Naive thymus-derived CD8-positive, alpha-beta T cell (primary cell): ENCODE measurements at regions not wholly inside any gene's neighbourhood (a gene's known extent, or its start where the extent isn't known, plus 50 kb on each side); places are given as distances from the start of the nearest gene placed in this dataset.

ENCODE experiments used
- ATAC-seq, 2 donors: fragments of 150-1000 bp; cut with Tn5 transposase in 1 of 2; sonication (Bioruptor Pico), chemical (Tn5 transposase) in 1 of 2; 1 replicate in 1 of 2; 2 replicates in 1 of 2; pipeline ENCODE4 v1.10.0; 2021; ENCODE audit warnings: mild to moderate bottlenecking in 2 of 2, moderate library complexity in 2 of 2
- POLR2A ChIA-PET: fragments of 350-600 bp; sonication (Branson Sonifier 250); formaldehyde crosslinking; loops from one replicate; lab custom pipeline; 2021; ENCODE audit warnings: antibody characterized with exemption; lab: Charles Lee
- DNase-seq, 10 donors: peaks; one replicate each; pipeline versions ENCODE4 v3.0.0 to v3.0.0-alpha.2; 2020 to 2022
- H3K27ac Mint-ChIP-seq, 10 donors: one replicate each; pipeline ENCODE4 v1.8.0; 2020 to 2022; ENCODE audit warnings: mild to moderate bottlenecking in 10 of 10, mixed read lengths in 10 of 10, moderate library complexity in 4 of 10, inconsistent platforms in 1 of 10
- H3K27me3 Mint-ChIP-seq, 5 donors: one replicate each; pipeline ENCODE4 v1.8.0; 2021 to 2022; ENCODE audit warnings: mixed read lengths in 5 of 5
- H3K36me3 Mint-ChIP-seq, 3 donors: one replicate each; pipeline ENCODE4 v1.8.0; 2020 to 2022; ENCODE audit warnings: mixed read lengths in 3 of 3, mild to moderate bottlenecking in 2 of 3, inconsistent platforms in 1 of 3
- H3K4me1 Mint-ChIP-seq, 4 donors: one replicate each; pipeline ENCODE4 v1.8.0; 2021 to 2022; ENCODE audit warnings: mixed read lengths in 4 of 4
- H3K4me3 Mint-ChIP-seq, 10 donors: one replicate each; pipeline ENCODE4 v1.8.0; 2020 to 2022; ENCODE audit warnings: mild to moderate bottlenecking in 10 of 10, mixed read lengths in 10 of 10, moderate library complexity in 6 of 10, inconsistent platforms in 1 of 10
- H3K9me3 Mint-ChIP-seq, 9 donors: one replicate each; pipeline ENCODE4 v1.8.0; 2020 to 2022; ENCODE audit warnings: mixed read lengths in 9 of 9, mild to moderate bottlenecking in 3 of 9, inconsistent platforms in 1 of 9, moderate library complexity in 1 of 9

GRCh38 chr17:33987162-33987561 is 267.9 kb upstream of the CCL2 start:
- H3K4me1 Mint-ChIP-seq, result no peaks in the 10 kb centered on the region
- no peak for DNase-seq
- peaks cover 4 to 20% (median 17%) of the 10 kb centered on the region in 5 donors for H3K27me3 Mint-ChIP-seq
- POLR2A ChIA-PET, result no interaction called here
- no peak overlapping the region for H3K27ac Mint-ChIP-seq
- H3K4me3 Mint-ChIP-seq, result no peak overlapping the region
- no peak for ATAC-seq
- H3K9me3 Mint-ChIP-seq, result peaks cover 0 to 9% (median 0%) of the 10 kb centered on the region in 9 donors
- no peaks in the 10 kb centered on the region for H3K36me3 Mint-ChIP-seq

DNA sequence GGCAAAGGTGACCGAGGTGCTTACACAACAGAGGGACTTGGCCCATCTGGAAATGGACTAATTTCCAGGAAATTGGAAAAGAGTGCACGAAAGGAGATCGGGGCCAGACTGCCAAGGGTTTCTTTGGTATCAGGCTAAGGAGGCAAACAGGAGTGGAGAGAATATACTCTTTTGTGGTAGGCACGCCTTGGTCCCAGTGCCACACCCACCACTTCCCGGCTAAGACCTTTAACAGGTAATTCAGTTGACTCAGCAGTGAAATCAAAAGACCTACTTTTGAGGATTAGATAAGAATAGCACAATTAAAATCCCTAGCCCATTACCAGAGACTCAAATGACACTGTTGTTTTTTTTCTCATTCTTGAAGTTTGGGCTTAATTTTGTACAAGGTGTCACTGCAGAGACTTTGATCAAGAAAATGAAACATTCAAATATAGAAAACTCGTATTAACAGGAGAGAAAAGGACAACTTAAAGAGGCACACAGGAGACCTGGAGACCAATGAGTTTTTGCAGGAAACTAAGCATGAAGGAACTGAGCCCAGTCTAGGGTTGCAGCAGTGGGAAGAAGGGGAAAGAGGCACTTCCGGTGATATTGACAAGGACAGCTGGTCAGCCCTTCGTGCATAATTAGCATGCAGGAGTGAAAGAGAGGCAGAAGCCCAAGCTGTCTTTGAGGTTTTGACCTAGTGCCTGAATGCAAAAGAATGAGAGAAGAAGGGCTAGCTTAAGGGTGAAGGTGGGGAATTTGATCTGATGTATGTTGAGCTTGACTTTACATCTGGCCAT is 265.5 kb upstream of the CCL2 start:
- H3K36me3 Mint-ChIP-seq, result no peaks in the 10 kb centered on the region
- DNase-seq, result no peak
- H3K27ac Mint-ChIP-seq, result peak overlapping the region in 1 of 10 donors; percentile 5
- peaks cover 4 to 19% (median 16%) of the 10 kb centered on the region in 5 donors for H3K27me3 Mint-ChIP-seq
- no peaks in the 10 kb centered on the region for H3K4me1 Mint-ChIP-seq
- peaks cover 0 to 9% (median 0%) of the 10 kb centered on the region in 9 donors for H3K9me3 Mint-ChIP-seq
- POLR2A ChIA-PET, result no interaction called here
- no peak overlapping the region for H3K4me3 Mint-ChIP-seq
- ATAC-seq, result no peak

- no peaks in the 10 kb centered on the region for H3K4me1 Mint-ChIP-seq
- peaks cover 0 to 19% (median 15%) of the 10 kb centered on the region in 5 donors for H3K27me3 Mint-ChIP-seq
- peaks cover 0 to 9% (median under 1%) of the 10 kb centered on the region in 9 donors for H3K9me3 Mint-ChIP-seq
- ATAC-seq (no peak), DNase-seq (no peak)
- peak overlapping the region in 1 of 10 donors; percentile 49 for H3K27ac Mint-ChIP-seq
- H3K36me3 Mint-ChIP-seq, result no peaks in the 10 kb centered on the region
- POLR2A ChIA-PET, result no interaction called here
- H3K4me3 Mint-ChIP-seq, result no peak overlapping the region
These were observed 264.0 kb upstream of the CCL2 start for GRCh38 chr17:33990943-33991706.

- Mint-ChIP-seq H3K4me3 (no peak overlapping the region), H3K27ac (no peak overlapping the region), H3K27me3 (peaks cover 0 to 19% (median 15%) of the 10 kb centered on the region in 5 donors), H3K36me3 (no peaks in the 10 kb centered on the region), H3K9me3 (peaks cover 0 to 11% (median 2%) of the 10 kb centered on the region in 9 donors), H3K4me1 (no peaks in the 10 kb centered on the region)
- POLR2A ChIA-PET, result no interaction called here
- ATAC-seq, result no peak
- no peak for DNase-seq
These were observed 263.0 kb upstream of the CCL2 start for GRCh38 chr17:33992113-33992512.

- no peaks in the 10 kb centered on the region for H3K4me1 Mint-ChIP-seq
- peaks cover 13 to 53% (median 29%) of the 10 kb centered on the region in 9 donors for H3K9me3 Mint-ChIP-seq
- no peak overlapping the region for H3K4me3 Mint-ChIP-seq
- POLR2A ChIA-PET, result no interaction called here
- no peak for ATAC-seq
- no peak overlapping the region for H3K27ac Mint-ChIP-seq
- H3K36me3 Mint-ChIP-seq, result peaks cover 0 to 31% (median 7%) of the 10 kb centered on the region in 3 donors
- no peak for DNase-seq
- H3K27me3 Mint-ChIP-seq, result peaks cover 10 to 31% (median 15%) of the 10 kb centered on the region in 5 donors
These were observed 254.4 kb upstream of the CCL2 start for GRCh38 chr17:34000639-34001038.

DNA sequence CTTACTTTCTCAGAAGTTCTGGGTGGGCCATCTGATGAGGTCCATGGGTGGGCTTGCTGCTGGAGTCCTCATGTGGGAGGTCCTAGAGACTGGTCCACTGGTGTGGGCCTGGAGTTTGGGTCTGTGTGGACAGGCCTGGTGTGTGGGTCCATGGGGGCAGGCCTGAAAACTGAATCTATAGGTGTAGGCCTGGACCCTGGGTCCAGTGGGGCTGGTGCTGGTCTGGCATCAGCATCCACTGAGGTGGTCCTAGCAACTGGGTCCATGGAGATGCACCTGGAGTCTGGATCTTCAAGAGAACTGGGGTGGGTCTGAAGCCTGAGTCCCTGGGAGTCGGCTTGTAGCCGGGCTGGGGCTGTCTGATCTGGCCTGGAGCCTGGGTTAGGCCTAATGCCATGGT is 253.8 kb upstream of the CCL2 start:
- POLR2A ChIA-PET, result no interaction called here
- H3K9me3 Mint-ChIP-seq, result peaks cover 9 to 53% (median 29%) of the 10 kb centered on the region in 9 donors
- no peaks in the 10 kb centered on the region for H3K4me1 Mint-ChIP-seq
- no peak overlapping the region for H3K27ac Mint-ChIP-seq
- ATAC-seq (no peak), DNase-seq (no peak)
- H3K27me3 Mint-ChIP-seq, result peaks cover 13 to 35% (median 18%) of the 10 kb centered on the region in 5 donors
- H3K36me3 Mint-ChIP-seq, result peaks cover 0 to 31% (median 7%) of the 10 kb centered on the region in 3 donors
- H3K4me3 Mint-ChIP-seq, result no peak overlapping the region

DNA sequence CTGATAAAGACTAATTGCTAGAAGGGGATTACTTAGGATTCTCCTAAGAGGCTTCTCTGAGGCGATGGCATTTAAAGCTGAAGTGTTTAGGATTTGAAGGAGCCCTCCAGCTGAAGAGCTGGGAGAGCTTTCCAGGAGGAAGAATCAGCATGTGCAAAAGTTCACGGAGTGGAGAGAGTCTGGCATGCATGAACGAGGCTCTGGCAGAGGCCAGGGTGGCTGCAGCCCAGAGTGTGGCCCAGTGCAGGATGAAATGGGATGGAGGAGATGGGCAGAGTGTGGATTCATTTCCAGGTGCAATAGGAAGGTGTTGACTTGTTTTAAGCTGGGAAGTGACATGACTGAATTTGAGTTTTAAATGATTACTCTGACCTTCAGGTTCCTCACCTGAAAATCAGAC is 249.0 kb upstream of the CCL2 start:
- POLR2A ChIA-PET, result no interaction called here
- Mint-ChIP-seq H3K4me3 (no peak overlapping the region), H3K27ac (no peak overlapping the region), H3K27me3 (peaks cover 13 to 35% (median 20%) of the 10 kb centered on the region in 5 donors), H3K36me3 (peaks cover 0 to 14% (median 3%) of the 10 kb centered on the region in 3 donors), H3K4me1 (no peaks in the 10 kb centered on the region), H3K9me3 (peaks cover 2 to 20% (median 15%) of the 10 kb centered on the region in 9 donors)
- no peak for DNase-seq
- no peak for ATAC-seq

GRCh38 chr17:34008125-34008524 is 247.0 kb upstream of the CCL2 start:
- DNase-seq, result no peak
- POLR2A ChIA-PET, result no interaction called here
- Mint-ChIP-seq H3K9me3 (peaks cover 0 to 6% (median 2%) of the 10 kb centered on the region in 9 donors), H3K4me1 (peaks cover 0 to 2% (median 0%) of the 10 kb centered on the region in 4 donors), H3K27ac (no peak overlapping the region), H3K36me3 (no peaks in the 10 kb centered on the region), H3K4me3 (no peak overlapping the region), H3K27me3 (peaks cover 10 to 38% (median 24%) of the 10 kb centered on the region in 5 donors)
- ATAC-seq, result no peak

DNA sequence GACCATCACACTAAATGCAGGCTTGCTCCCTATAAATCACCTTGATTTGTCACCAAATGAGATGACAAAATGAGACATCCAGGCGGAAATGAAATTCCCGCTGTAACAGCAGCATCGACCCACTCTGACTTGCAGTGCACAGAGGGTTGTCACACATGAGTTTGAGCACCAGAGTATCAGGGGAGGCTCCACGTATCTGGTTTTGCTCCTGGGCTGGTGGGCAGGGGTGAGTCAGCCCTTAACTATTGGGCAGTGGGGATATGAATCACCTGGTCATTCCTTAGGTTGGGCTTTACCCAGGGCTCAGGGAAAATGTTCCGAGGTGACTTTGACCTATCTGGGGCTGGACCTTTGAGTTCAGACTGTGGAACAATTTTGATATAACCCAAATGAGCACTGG is 245.2 kb upstream of the CCL2 start:
- peaks cover 0 to 2% (median 0%) of the 10 kb centered on the region in 4 donors for H3K4me1 Mint-ChIP-seq
- POLR2A ChIA-PET, result no interaction called here
- no peak overlapping the region for H3K4me3 Mint-ChIP-seq
- no peak overlapping the region for H3K27ac Mint-ChIP-seq
- H3K9me3 Mint-ChIP-seq, result no peaks in the 10 kb centered on the region
- ATAC-seq (no peak), DNase-seq (no peak)
- no peaks in the 10 kb centered on the region for H3K36me3 Mint-ChIP-seq
- H3K27me3 Mint-ChIP-seq, result peaks cover 3 to 29% (median 12%) of the 10 kb centered on the region in 5 donors

GRCh38 chr17:34010534-34010933 is 244.6 kb upstream of the CCL2 start:
- Mint-ChIP-seq H3K27me3 (peaks cover 3 to 23% (median 11%) of the 10 kb centered on the region in 5 donors), H3K4me1 (peaks cover 0 to 2% (median 0%) of the 10 kb centered on the region in 4 donors), H3K27ac (no peak overlapping the region), H3K36me3 (no peaks in the 10 kb centered on the region), H3K9me3 (no peaks in the 10 kb centered on the region), H3K4me3 (no peak overlapping the region)
- ATAC-seq (no peak), DNase-seq (no peak)
- POLR2A ChIA-PET, result no interaction called here

GRCh38 chr17:34011599-34011998 is 243.5 kb upstream of the CCL2 start:
- Mint-ChIP-seq H3K27me3 (peaks cover 0 to 17% (median 2%) of the 10 kb centered on the region in 5 donors), H3K27ac (no peak overlapping the region), H3K4me3 (no peak overlapping the region), H3K4me1 (peaks cover 0 to 2% (median 0%) of the 10 kb centered on the region in 4 donors), H3K36me3 (no peaks in the 10 kb centered on the region), H3K9me3 (no peaks in the 10 kb centered on the region)
- ATAC-seq (no peak), DNase-seq (no peak)
- POLR2A ChIA-PET, result no interaction called here

DNA sequence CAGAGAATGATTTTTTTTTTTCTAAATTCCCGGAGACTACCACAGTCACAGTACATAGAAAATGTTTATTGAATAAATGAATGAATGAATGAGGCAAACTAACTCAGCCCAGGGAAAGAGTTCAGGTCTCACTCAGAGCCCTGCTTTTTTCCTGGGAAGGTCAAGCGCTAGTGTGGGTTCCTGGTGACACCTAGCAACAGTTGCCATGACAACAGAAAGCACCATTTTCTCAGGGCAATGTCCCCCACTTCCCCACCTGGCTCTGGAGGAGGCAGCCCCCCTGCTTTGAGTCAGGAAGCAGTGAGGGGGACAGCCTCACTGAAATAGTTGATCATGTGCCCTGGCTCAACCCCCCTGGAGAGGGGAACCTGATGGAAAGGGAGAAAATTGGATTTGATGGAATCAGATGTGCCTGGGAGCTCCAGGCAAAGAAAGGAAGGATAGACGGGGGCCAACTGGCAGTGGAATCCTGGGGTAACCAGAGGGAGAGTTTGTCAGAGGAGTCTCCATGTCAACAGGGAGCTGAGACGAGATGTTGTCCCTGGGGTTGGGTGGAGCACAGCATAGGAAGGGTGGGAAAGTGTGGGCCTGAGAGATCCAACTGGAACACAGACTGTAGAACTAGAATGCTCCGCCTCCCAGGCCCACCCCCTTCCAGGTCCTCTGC is 242.2 kb upstream of the CCL2 start:
- Mint-ChIP-seq H3K4me1 (peaks cover 0 to 2% (median 0%) of the 10 kb centered on the region in 4 donors), H3K4me3 (no peak overlapping the region)
- no peak for DNase-seq

More for the DNA sequence above, 242.2 kb upstream of the CCL2 start:
- no peak for ATAC-seq
- Mint-ChIP-seq H3K27me3 (peaks cover 0 to 17% (median 2%) of the 10 kb centered on the region in 5 donors), H3K27ac (no peak overlapping the region), H3K36me3 (no peaks in the 10 kb centered on the region), H3K9me3 (no peaks in the 10 kb centered on the region)
- POLR2A ChIA-PET, result no interaction called here
